ENCODE measurements at regions not wholly inside any gene's neighbourhood (a gene's known extent, or its start where the extent isn't known, plus 50 kb on each side); places are given as distances from the start of the nearest gene placed in this dataset.

DNA sequence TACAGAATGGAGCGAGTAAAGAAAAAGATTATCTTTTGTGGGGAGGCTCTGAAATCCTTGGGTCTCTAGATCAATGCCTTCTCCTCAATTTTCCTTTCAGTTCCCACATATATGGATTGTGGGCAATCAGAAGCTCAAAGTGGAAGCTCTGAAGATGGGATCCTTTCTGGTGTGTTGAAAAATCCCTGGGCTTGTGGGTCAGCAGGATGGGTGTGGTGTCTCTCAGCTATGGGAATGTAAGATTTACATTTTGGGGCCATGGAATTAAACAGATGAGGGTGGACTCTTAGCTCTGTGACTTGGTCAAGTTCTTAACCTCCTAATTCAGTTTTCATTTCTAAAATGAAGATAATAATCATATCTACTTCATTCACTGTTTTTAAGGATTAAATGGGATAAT, 231.9 kb upstream of the CA10 start:
- no peak for DNase-seq (ENCODE audit: low read depth)

GRCh38 chr17:52389632-52390031, 231.1 kb upstream of the CA10 start:
- no peak for DNase-seq (ENCODE audit: low read depth)

DNA sequence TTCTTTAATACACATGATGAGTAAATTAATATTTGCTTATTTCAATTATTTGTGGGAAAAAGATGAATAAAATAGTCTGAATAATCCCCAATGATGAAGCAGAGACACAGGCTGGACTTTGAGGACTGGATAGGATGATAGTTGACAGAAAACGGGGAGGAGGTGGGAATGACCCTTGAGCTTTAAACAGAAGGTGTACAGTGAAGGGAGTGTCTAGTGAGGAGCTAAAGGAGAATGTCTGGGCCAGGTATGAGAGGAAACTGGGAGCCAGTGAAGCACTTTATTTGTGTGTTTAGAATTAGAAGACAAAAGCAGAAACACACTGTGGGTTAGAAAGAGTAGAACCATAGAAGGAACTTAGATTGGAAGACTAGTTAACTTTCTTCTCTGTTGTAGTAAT, 230.4 kb upstream of the CA10 start:
- no peak for DNase-seq (ENCODE audit: low read depth)

DNA sequence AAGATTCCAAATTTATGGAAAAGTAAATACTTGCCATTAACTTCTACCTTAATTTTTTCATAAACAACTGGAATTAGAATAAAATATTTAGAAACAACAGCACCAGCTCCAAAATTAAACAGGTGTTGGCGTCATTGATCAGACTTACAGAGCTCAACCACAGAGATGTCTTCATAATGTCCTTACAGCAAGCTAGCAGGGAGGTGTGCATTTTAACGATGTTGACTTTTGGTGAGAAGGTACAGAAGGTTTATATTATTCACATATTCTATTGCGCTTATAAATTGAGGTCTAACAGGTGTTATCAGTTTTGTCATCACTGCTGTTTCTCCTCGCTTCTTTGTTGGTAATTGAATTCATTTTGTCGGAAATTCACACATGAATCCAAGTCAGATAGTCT, 226.2 kb upstream of the CA10 start:
- DNase-seq (ENCODE audit: low read depth) = no peak

DNA sequence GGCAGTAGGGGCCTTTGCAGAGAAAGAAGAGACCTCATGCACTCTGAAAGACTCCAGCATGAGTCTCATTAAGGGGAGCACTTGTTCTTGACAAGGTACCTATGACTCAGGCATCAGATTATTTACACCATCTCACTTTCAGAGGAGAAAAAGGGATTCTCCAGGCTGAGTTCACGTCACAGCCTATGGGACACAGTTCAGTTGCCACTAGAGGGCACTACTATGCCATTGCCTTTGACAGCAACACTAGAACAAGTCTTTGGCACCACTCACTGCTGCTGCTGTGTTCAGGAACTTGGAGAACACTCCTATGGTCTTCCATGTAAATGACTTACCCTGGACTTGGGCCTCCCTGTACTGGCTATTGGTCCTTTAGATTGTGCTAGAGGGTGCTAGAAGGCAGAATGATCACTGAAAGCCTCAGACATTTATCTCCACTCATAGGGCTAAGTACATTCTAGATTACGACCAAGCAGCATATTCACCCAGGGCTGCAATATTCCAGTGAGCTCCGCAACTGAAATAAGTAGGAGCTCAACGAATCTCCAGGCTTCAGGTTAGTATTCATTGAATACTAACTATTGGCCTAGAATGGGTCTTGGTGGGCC, 225.1 kb upstream of the CA10 start:
- DNase-seq (ENCODE audit: low read depth) = peak; percentile 2

GRCh38 chr17:52378860-52379259, 220.3 kb upstream of the CA10 start:
- no peak for DNase-seq (ENCODE audit: low read depth)

- DNase-seq (ENCODE audit: low read depth) = no peak
These were observed 217.6 kb upstream of the CA10 start for GRCh38 chr17:52376137-52376536.

- no peak for DNase-seq (ENCODE audit: low read depth)
These were observed 210.4 kb upstream of the CA10 start for GRCh38 chr17:52368886-52369285.

GRCh38 chr17:52357854-52358253, 199.3 kb upstream of the CA10 start:
- no peak for DNase-seq (ENCODE audit: low read depth)

GRCh38 chr17:52336796-52337195, 178.3 kb upstream of the CA10 start:
- no peak for DNase-seq (ENCODE audit: low read depth)

GRCh38 chr17:52306314-52306713, 147.8 kb upstream of the CA10 start:
- no peak for DNase-seq (ENCODE audit: low read depth)

- no peak for DNase-seq (ENCODE audit: low read depth)
These were observed 140.4 kb upstream of the CA10 start for GRCh38 chr17:52298881-52299280.

- no peak for DNase-seq (ENCODE audit: low read depth)
These were observed 138.9 kb upstream of the CA10 start for GRCh38 chr17:52297230-52298010.

GRCh38 chr17:52294301-52294700, 135.8 kb upstream of the CA10 start:
- no peak for DNase-seq (ENCODE audit: low read depth)

- no peak for DNase-seq (ENCODE audit: low read depth)
These were observed 129.1 kb upstream of the CA10 start for GRCh38 chr17:52287611-52288010.

DNA sequence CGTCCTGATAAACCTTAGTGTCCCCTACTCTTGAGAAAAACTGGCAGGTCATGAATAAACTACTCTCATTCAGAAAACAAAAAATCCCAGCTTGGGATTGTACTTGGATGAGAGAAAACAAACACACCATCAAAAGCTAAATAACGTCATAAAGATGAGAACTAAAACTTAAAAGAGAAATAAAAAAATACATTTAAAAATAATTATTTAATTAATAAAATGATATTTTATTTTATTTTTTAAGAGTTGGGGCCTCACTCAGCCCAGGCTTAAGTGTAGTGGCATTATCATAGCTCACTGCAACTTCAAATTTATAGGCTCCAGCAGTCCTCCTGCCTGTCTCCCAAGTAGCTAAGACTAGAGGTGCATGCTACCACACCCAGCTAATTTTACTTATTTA, 125.4 kb upstream of the CA10 start:
- no peak for DNase-seq (ENCODE audit: low read depth)

- DNase-seq (ENCODE audit: low read depth) = no peak
These were observed 118.0 kb upstream of the CA10 start for GRCh38 chr17:52276381-52277008.

GRCh38 chr17:52271781-52272180, 113.3 kb upstream of the CA10 start:
- no peak for DNase-seq (ENCODE audit: low read depth)

- no peak for DNase-seq (ENCODE audit: low read depth)
These were observed 96.8 kb upstream of the CA10 start for GRCh38 chr17:52255347-52255746.

DNA sequence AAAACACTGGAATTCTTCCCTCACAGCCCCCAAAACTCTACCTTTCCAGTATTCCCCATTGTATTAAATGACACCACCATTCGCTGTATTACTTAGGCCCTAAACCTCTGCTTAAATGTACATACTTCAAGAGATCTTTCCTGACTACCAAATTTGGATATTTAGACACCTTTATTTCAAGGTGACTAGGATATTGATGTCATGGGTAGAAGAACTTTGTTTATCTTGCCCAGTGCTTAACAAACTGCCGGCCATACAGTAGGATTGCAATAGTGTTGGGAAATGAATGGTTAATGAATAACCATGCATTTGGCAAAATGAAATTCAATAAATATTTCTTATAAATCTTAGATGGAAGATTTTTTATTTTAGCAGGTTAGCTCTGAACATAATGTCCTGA, 86.2 kb upstream of the CA10 start:
- no peak for DNase-seq (ENCODE audit: low read depth)

DNA sequence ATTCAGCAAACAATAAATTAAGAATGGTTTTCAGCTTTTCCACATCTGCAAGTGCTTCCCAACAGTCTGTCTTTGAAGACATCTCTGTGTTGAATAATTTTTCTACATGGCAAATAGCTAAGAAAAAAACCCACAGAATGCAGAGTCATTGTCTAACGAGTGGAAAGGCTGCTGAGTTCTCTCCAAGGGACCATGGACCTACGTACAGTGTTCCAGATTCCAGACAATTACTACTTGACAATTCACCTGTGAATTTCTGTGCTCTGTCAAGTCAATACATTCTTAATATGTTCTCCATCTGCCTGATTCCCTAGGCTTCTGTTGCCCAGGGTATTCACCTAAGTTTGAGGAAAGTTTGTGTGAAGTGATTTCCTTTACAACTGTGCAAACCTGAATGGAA, 83.8 kb upstream of the CA10 start:
- DNase-seq (ENCODE audit: low read depth) = no peak

- DNase-seq (ENCODE audit: low read depth) = no peak
These were observed 78.6 kb upstream of the CA10 start for GRCh38 chr17:52237151-52237550.

GRCh38 chr17:52235516-52235915, 77.0 kb upstream of the CA10 start:
- DNase-seq (ENCODE audit: low read depth) = no peak

All from Daoy (cell line).